ENCODE measurements at regions not wholly inside any gene's neighbourhood (a gene's known extent, or its start where the extent isn't known, plus 50 kb on each side); places are given as distances from the start of the nearest gene placed in this dataset.

- TF ChIP-seq CTCF (IDR thresholded peaks at IDR 0.05 in 8 of 11, conservative IDR thresholded peaks at IDR 0.05 in 3 of 11) (no peak), POLR2AphosphoS5 (IDR thresholded peaks at IDR 0.05) (no peak)
Observed at GRCh38 chr12:103166949-103167348, 209.5 kb downstream of the ASCL1 start.
